Kidney (tissue), 13 donors: ENCODE measurements at regions not wholly inside any gene's neighbourhood (a gene's known extent, or its start where the extent isn't known, plus 50 kb on each side); places are given as distances from the start of the nearest gene placed in this dataset.

Source experiments
- DNase-seq, 5 donors: peaks; one replicate each; pipeline ENCODE4 v3.0.0-alpha.2; 2013 to 2020
- FAIRE-seq: peaks from 2 replicates; lab custom pipeline; 2012; peaks lifted over from hg19 to GRCh38; lab: Jason Lieb, UNC
- H3K27ac ChIP-seq, 2 donors: one replicate each; pipeline ENCODE4 v1.7.0; 2013; ENCODE audit warnings: low read depth in 2 of 2, low read length in 2 of 2, inconsistent platforms in 1 of 2
- H3K27me3 ChIP-seq: one replicate; pipeline ENCODE4 v1.7.1; 2013; ENCODE audit warnings: low read length, inconsistent platforms; ENCODE audit not compliant: control insufficient read depth, insufficient read depth
- H3K36me3 ChIP-seq, 3 donors: one replicate each; pipeline versions ENCODE4 v1.7.0 to v1.7.1; 2013; ENCODE audit warnings: low read length in 3 of 3, control low read depth in 1 of 3, inconsistent platforms in 1 of 3; ENCODE audit not compliant: insufficient read depth in 3 of 3, control insufficient read depth in 2 of 3
- H3K4me1 ChIP-seq, 3 donors: one replicate each; pipeline versions ENCODE4 v1.7.0 to v1.7.1; 2013; ENCODE audit warnings: low read length in 3 of 3, inconsistent platforms in 1 of 3, low read depth in 1 of 3; ENCODE audit not compliant: control insufficient read depth in 2 of 3, insufficient read depth in 2 of 3
- H3K4me3 ChIP-seq, 3 donors: one replicate each; pipeline versions ENCODE4 v1.7.0 to v1.8.1; 2013; ENCODE audit warnings: low read length in 3 of 3, control low read depth in 1 of 3, inconsistent platforms in 1 of 3
- H3K9ac ChIP-seq, 3 donors: one replicate each; pipeline versions ENCODE4 v1.7.0 to v1.7.1; 2013; ENCODE audit warnings: low read length in 3 of 3, control low read depth in 1 of 3, inconsistent platforms in 1 of 3
- H3K9me3 ChIP-seq, 3 donors: one replicate each; pipeline versions ENCODE4 v1.7.0 to v1.7.1; 2013; ENCODE audit warnings: low read length in 3 of 3, control low read depth in 1 of 3, inconsistent platforms in 1 of 3; ENCODE audit not compliant: control insufficient read depth in 2 of 3, insufficient read depth in 1 of 3
- intact Hi-C: fragments of 100-400 bp; cut with DNase I; formaldehyde crosslinking; loops from one replicate; pipeline ENCODE4 v1.11.1; 2022
- TF ChIP-seq, protein P1 (sequence below): IDR thresholded peaks from 3 replicates; pipeline ENCODE4 v1.5.1; 2012; ENCODE audit warnings: mild to moderate bottlenecking, moderate library complexity, borderline replicate concordance; ENCODE audit not compliant: insufficient read depth; ENCODE audit errors: extremely low read depth
- donor health status: control.
- donor health status: control.
- donor health status: control.
- donor health status: control.
- donor health status: control.
- donor health status: DM: yes; HTN: yes; CAD: no.
- donor health status: Normal renal cell carcinoma (clear cell type).

DNA sequence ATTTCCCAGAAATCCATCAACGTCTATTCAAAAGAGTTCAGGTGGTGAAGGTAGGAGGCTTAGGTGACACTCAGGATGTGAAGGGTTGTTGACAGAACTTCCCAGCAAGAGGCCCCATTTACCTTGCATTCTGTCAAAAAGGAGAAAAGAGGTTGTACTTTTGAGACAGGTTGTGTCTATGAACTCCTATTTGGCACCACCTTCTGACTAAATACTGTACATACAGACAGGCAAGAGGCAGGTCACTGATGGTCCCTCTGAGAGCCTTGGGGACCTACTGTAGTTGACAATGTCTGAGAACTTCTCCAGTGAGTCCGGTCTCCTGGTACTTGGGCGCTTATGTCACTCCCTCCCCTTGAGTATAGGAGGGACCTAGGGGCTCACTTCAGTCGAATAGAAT, 479.3 kb upstream of the ZFHX3 start:
- Histone ChIP-seq H3K4me1 (no peaks in the 10 kb centered on the region), H3K27me3 (no peaks in the 10 kb centered on the region), H3K9me3 (no peaks in the 10 kb centered on the region), H3K9ac (no peak overlapping the region), H3K27ac (no peak overlapping the region), H3K36me3 (no peaks in the 10 kb centered on the region), H3K4me3 (no peak overlapping the region)
- intact Hi-C loops: no loop called here
- FAIRE-seq: no peak
- TF ChIP-seq, protein P1, sequence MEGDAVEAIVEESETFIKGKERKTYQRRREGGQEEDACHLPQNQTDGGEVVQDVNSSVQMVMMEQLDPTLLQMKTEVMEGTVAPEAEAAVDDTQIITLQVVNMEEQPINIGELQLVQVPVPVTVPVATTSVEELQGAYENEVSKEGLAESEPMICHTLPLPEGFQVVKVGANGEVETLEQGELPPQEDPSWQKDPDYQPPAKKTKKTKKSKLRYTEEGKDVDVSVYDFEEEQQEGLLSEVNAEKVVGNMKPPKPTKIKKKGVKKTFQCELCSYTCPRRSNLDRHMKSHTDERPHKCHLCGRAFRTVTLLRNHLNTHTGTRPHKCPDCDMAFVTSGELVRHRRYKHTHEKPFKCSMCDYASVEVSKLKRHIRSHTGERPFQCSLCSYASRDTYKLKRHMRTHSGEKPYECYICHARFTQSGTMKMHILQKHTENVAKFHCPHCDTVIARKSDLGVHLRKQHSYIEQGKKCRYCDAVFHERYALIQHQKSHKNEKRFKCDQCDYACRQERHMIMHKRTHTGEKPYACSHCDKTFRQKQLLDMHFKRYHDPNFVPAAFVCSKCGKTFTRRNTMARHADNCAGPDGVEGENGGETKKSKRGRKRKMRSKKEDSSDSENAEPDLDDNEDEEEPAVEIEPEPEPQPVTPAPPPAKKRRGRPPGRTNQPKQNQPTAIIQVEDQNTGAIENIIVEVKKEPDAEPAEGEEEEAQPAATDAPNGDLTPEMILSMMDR: no peak
- DNase-seq: no peak

- intact Hi-C loops: no loop called here
- TF ChIP-seq, protein P1: no peak
- H3K4me1 ChIP-seq: no peaks in the 10 kb centered on the region
- no peaks in the 10 kb centered on the region for H3K36me3 ChIP-seq
- H3K9ac ChIP-seq: no peak overlapping the region
- no peak overlapping the region for H3K27ac ChIP-seq
- DNase-seq (peak in 3 of 5 donors; percentile 36 to 73 (median 46)), FAIRE-seq (no peak)
- no peaks in the 10 kb centered on the region for H3K9me3 ChIP-seq
- H3K4me3 ChIP-seq: no peak overlapping the region
- H3K27me3 ChIP-seq: no peaks in the 10 kb centered on the region
Measured at GRCh38 chr16:73526011-73526804, 478.3 kb upstream of the ZFHX3 start.

- DNase-seq (no peak), FAIRE-seq (no peak)
- Histone ChIP-seq H3K9ac (no peak overlapping the region), H3K9me3 (no peaks in the 10 kb centered on the region), H3K27me3 (no peaks in the 10 kb centered on the region), H3K36me3 (no peaks in the 10 kb centered on the region), H3K27ac (no peak overlapping the region), H3K4me3 (no peak overlapping the region), H3K4me1 (no peaks in the 10 kb centered on the region)
- TF ChIP-seq, protein P1: no peak
- intact Hi-C loops: no loop called here
Measured at GRCh38 chr16:73523209-73523608, 475.3 kb upstream of the ZFHX3 start.
